Omental fat pad (tissue), 3 donors: ENCODE measurements at regions not wholly inside any gene's neighbourhood (a gene's known extent, or its start where the extent isn't known, plus 50 kb on each side); places are given as distances from the start of the nearest gene placed in this dataset.

Experiments
- ATAC-seq: fragments of 150-250 bp; one replicate; pipeline ENCODE4 v1.9.1; 2016; ENCODE audit warnings: mild to moderate bottlenecking, moderate library complexity; ENCODE audit not compliant: low FRiP score
- DNase-seq: peaks from one replicate; pipeline ENCODE4 v3.0.0-alpha.2; 2019; ENCODE audit warnings: low spot score
- TF ChIP-seq, protein P1 (sequence below), 3 donors: fragments of 450-650 bp; IDR thresholded peaks; one replicate each; pipeline ENCODE4 v1.5.1; 2016 to 2017; ENCODE audit warnings: antibody characterized with exemption in 3 of 3, mild to moderate bottlenecking in 3 of 3, moderate library complexity in 2 of 3

DNA sequence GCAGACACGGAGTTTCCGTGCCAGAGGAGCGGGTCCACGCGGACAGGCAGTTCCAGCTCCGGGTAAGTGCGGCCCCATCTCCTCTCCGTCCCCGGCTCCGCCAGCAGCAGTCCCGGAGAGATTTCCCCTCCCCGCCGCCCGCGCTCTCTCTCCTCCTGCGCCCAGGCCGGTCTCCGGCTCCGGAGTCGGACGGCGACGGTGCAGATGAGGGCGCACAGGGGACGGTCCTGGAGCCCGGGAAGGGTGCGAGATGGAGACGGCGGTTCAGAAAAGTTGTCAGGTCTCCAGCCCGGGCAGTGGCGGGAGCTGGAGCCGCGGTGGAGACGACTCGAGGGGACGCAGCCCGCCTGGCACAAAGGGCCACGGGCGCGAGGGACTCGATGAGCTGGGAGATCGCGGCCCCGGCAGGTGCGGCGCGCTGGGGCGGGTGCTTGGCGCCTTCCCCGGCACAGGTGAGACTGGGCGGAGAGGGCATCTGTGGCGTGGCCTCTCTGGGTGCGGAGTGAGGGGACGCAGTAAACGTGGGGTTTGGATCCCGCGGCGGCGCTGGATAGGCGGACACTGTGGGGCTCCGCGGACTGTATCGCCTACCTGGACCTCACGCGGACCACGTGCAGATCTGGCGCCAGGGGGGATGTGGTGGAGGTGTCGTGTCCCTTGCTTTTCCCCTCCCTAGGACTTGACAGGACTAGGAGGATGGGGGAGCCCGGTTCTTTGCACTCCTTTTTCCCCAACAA is 1540.3 kb upstream of the TMEM132C start:
- DNase-seq: no peak
- TF ChIP-seq, protein P1, sequence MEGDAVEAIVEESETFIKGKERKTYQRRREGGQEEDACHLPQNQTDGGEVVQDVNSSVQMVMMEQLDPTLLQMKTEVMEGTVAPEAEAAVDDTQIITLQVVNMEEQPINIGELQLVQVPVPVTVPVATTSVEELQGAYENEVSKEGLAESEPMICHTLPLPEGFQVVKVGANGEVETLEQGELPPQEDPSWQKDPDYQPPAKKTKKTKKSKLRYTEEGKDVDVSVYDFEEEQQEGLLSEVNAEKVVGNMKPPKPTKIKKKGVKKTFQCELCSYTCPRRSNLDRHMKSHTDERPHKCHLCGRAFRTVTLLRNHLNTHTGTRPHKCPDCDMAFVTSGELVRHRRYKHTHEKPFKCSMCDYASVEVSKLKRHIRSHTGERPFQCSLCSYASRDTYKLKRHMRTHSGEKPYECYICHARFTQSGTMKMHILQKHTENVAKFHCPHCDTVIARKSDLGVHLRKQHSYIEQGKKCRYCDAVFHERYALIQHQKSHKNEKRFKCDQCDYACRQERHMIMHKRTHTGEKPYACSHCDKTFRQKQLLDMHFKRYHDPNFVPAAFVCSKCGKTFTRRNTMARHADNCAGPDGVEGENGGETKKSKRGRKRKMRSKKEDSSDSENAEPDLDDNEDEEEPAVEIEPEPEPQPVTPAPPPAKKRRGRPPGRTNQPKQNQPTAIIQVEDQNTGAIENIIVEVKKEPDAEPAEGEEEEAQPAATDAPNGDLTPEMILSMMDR (IDR thresholded peaks at IDR 0.05): no peak
- no peak for ATAC-seq

DNA sequence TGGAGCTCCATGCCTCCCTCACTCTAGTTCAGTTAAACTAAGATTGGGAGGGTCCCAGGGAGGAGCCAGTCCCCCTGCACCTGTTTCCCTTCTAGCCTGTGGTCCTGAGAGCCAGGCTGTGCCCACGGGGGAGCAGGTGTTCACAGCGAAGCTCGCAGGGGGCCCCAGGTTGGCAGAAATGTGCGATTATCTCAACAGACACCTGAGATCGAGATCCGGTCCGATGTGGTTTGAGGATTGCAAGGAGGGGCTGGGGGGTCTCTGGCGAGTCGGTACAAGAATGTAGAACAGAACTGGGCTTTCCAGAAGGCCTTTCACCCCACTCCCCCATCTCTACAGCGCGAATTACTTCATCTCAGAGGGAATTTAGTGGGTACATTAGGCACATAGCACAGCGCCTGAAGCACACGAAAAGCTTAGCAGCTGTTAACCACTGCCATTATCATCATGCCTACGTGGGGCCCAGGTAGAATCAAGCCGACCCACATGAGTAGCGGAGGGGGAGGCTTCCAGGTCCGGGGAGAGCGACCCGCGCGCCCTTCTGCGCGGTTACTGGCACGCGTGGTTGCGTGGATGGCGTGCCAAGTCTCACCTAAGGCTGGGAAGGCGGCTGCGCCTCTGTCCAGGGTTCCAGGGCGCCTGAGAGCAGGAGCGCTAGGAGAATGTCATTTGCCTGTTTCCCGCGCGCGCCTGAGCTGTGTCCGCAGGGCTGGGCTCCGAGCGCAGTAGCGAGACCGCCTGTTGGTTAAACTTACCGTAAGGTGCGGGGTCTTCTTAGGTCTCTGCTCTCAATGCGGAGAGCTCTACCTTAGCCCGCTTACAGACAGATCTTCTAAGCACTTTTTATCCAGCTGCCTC is 1539.5 kb upstream of the TMEM132C start:
- ATAC-seq (no peak), DNase-seq (no peak)
- TF ChIP-seq, protein P1 (IDR thresholded peaks at IDR 0.05): no peak

DNA sequence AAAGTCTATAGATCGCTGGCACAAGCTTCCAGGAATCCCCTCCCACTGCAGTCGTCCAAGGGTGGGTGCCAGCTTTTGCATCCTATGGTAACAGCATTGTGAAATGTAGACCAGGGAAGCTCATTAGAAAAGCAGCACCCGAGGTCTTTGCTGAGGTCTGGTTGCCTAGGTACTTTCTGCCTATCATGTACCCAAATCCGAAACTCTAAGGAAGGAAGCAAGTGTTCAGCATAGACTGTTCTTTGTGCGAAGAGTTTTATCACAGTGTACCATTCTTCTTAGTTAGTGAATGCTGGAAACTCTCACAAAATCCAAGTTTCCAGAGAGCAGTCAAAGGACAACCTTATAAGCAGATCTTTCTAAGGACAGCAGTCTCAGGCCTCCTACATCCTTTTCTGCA is 1532.7 kb upstream of the TMEM132C start:
- no peak for ATAC-seq
- DNase-seq: no peak
- TF ChIP-seq, protein P1 (IDR thresholded peaks at IDR 0.05): no peak

DNA sequence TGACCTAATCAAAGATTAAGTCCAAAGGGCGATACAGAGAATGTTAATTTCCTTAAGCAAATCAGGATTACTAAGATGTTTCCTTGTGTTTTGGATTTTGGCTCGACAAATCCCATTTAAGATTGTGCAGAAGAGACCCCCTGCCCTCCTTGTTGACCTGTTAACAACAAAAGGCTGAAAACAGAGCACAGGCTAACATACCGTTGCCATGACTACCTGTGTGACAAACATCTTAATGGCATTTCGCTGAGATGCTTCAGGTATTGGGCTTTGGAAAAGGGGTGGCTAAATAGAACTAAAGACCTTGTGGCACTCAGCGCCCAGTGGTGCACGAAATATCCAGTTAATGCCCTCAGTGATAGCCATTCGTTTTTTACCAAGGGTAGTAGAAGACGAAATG is 1532.3 kb upstream of the TMEM132C start:
- TF ChIP-seq, protein P1 (IDR thresholded peaks at IDR 0.05): no peak
- DNase-seq (no peak), ATAC-seq (no peak)

DNA sequence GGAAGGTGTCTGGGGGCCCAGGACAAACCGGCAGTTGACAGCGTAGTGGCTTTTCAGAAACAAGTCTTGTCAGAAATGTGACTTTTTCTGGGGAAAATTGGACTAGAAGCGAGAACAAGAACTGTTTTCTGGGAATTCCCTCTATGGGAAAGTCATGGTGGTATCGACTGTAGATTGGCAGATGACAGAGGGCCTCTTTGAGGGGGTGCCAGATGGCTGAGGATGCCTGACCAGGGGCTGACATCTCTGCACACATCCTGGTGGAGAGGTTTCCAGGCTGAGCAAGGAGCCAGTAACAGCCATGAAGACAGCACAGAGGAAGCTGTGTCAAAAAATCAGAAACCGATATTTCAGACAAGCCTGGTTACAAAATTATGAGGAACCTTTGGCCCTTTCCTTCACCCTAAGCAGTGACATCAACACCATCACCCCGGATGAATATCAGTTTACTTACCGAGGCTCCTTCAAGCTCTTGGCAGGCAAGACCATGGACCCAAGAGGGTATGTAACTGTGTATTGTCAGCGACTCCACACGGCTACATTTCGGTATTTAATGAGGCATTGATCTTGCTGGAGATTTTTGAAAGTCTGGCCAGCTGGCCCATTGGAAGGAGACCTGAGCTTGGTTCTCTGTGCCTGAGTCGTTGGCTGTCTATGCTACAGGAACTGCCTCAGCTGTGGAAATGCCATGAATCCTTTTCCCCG is 1525.3 kb upstream of the TMEM132C start:
- ATAC-seq: no peak
- no peak for DNase-seq
- TF ChIP-seq, protein P1 (IDR thresholded peaks at IDR 0.05): no peak

DNA sequence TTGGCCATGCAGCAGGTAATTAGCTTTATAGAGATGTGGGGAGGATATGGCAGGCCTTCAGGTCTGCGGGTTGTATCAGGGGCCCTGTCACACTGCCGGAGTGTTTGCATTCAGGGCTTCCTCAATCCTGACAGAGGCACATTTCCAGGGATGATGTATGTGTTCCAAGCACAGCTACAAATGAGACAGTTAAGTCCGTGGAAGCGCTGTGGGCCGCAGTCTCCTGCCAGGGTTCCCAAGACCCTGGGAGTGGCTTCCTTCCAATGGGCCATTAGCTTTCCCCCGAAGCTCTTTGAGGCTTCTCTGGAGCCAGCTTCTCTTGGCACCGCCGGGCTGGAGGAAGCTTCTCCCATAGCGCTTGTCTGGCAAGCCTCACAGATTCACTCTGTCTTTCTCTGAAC is 1524.7 kb upstream of the TMEM132C start:
- no peak for DNase-seq
- TF ChIP-seq, protein P1 (IDR thresholded peaks at IDR 0.05): no peak
- ATAC-seq: no peak
